Testis (tissue), 2 donors: ENCODE measurements at regions not wholly inside any gene's neighbourhood (a gene's known extent, or its start where the extent isn't known, plus 50 kb on each side); places are given as distances from the start of the nearest gene placed in this dataset.

Source experiments
- DNase-seq: peaks from one replicate; pipeline ENCODE4 v3.0.0-alpha.2; 2019
- H3K27ac ChIP-seq, 2 donors: fragments of 200-600 bp; sonication (generic); one replicate each; pipeline ENCODE4 v1.5.1; 2019
- H3K27me3 ChIP-seq: fragments of 200-600 bp; sonication (generic); one replicate; pipeline ENCODE4 v1.5.1; 2019
- H3K36me3 ChIP-seq: fragments of 200-600 bp; sonication (generic); one replicate; pipeline ENCODE4 v1.5.1; 2017; ENCODE audit warnings: low read depth; ENCODE audit errors: missing control alignments
- H3K4me1 ChIP-seq: fragments of 200-600 bp; sonication (generic); one replicate; pipeline ENCODE4 v1.5.1; 2019
- H3K4me3 ChIP-seq, 2 donors: fragments of 200-600 bp; sonication (generic); one replicate each; pipeline ENCODE4 v1.5.1; 2017 to 2019
- H3K9me3 ChIP-seq: fragments of 200-600 bp; sonication (generic); one replicate; pipeline ENCODE4 v1.5.1; 2017
- POLR2A ChIP-seq: fragments of 450-650 bp; IDR thresholded peaks from one replicate; pipeline ENCODE4 v1.6.1; 2017; ENCODE audit warnings: antibody characterized with exemption, mild to moderate bottlenecking, moderate library complexity
- WGBS, 2 donors: methylation state at CpG; one replicate each; pipeline ENCODE4 v1.1.5; 2018; 5-methylcytosine and 5-hydroxymethylcytosine counted together
- intact Hi-C: fragments of 100-400 bp; cut with DNase I; formaldehyde crosslinking; loops from one replicate; pipeline ENCODE4 v1.15.1; 2023; ENCODE audit warnings: low total_unique reads
- TF ChIP-seq, protein P1 (sequence below), 3 experiments: fragments of 450-650 bp in 2 of 3; fragments of 200-600 bp in 1 of 3; sonication (generic) in 1 of 3; IDR thresholded peaks; one replicate each; pipeline ENCODE4 v1.5.1; 2016 to 2019; ENCODE audit warnings: antibody characterized with exemption in 3 of 3, mild to moderate bottlenecking in 2 of 3, moderate library complexity in 1 of 3

DNA sequence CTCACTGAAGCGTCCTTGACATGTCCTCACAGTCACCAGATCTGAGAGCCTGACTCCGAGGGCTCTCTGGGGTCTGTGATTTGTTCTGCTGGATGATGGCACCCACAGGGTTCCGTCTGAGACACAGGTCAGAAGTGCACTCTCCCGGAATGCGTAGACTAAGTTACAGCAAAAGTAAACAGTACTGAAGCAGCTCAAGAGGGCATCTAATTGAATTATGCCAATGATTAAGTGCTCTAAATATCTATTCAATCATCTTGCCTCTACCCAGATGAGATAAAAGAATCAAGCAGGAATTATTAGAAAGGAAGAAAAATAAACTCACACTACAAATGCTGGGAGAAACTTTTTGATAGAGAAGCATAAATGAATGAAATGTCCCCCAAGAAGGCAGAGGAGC, 544.1 kb downstream of the SOX11 start:
- TF ChIP-seq POLR2A, result no peak
- TF ChIP-seq, protein P1, sequence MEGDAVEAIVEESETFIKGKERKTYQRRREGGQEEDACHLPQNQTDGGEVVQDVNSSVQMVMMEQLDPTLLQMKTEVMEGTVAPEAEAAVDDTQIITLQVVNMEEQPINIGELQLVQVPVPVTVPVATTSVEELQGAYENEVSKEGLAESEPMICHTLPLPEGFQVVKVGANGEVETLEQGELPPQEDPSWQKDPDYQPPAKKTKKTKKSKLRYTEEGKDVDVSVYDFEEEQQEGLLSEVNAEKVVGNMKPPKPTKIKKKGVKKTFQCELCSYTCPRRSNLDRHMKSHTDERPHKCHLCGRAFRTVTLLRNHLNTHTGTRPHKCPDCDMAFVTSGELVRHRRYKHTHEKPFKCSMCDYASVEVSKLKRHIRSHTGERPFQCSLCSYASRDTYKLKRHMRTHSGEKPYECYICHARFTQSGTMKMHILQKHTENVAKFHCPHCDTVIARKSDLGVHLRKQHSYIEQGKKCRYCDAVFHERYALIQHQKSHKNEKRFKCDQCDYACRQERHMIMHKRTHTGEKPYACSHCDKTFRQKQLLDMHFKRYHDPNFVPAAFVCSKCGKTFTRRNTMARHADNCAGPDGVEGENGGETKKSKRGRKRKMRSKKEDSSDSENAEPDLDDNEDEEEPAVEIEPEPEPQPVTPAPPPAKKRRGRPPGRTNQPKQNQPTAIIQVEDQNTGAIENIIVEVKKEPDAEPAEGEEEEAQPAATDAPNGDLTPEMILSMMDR (IDR thresholded peaks at IDR 0.05), result no peak
- Histone ChIP-seq H3K27ac (no peak overlapping the region), H3K36me3 (no peaks in the 10 kb centered on the region), H3K9me3 (no peaks in the 10 kb centered on the region), H3K4me3 (no peak overlapping the region), H3K4me1 (no peaks in the 10 kb centered on the region), H3K27me3 (no peaks in the 10 kb centered on the region)
- no peak for DNase-seq
- intact Hi-C loops, result no loop called here
- 52 to 79% methylated on average over 5 of the region's 5 CpGs for WGBS, 2 donors

DNA sequence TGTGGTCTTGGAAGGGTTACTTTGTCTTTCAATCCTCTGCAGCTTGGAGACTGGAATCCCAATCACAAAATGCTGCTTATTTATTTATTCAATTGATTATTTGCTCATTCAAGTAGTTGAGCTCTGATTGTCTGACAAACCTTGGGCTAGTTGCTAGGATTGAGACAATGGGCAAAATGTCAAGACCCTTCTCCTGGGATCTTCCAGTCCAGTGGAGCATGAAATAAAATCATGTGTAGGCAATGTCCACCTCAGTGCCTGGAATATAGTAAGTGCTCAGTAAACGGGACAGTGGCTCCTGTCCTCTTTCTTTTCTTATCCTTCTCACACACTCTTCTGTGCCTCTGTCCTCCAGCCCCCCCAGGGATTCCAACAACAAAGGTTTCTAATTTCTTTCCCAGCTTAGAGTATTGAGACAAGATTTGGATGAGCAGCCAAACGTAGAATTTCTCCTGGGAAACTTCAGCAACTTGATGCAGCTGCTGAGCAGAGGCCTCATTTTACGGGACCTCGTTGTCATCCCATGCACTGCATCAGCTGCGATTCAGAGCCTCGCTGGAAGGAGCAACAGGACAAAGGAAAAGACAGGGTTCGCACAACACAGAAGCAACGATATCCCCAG, 545.0 kb downstream of the SOX11 start:
- Histone ChIP-seq H3K9me3 (no peaks in the 10 kb centered on the region), H3K27ac (no peak overlapping the region), H3K4me1 (no peaks in the 10 kb centered on the region), H3K36me3 (no peaks in the 10 kb centered on the region), H3K4me3 (no peak overlapping the region), H3K27me3 (no peaks in the 10 kb centered on the region)
- no peak for DNase-seq
- intact Hi-C loops, result no loop called here
- WGBS, 2 donors, result 83 to 86% methylated on average over 8 of the region's 8 CpGs
- no peak for TF ChIP-seq POLR2A
- TF ChIP-seq, protein P1 (IDR thresholded peaks at IDR 0.05), result no peak

DNA sequence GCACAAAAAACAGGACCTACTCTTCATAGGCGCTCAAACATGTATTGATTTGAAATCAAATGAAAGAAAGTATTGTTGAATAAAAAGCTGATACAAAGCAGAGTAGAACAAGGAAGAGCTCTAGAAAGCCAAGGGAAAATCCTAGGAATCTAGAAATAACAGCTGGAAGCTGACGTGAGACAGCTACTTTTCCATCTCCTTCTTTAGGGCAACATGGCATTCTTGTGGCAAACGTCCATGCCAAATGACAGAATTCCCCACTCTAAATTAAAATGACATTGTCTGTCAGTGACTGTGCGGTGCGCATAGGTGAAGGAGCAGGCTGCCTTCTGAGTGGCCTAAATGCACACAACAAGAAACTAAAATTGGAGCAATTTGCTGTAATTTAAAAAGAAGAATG, 557.4 kb downstream of the SOX11 start:
- WGBS, 2 donors, result 81% methylated on average over 5 of the region's 5 CpGs
- Histone ChIP-seq H3K4me1 (no peaks in the 10 kb centered on the region), H3K27me3 (no peaks in the 10 kb centered on the region), H3K36me3 (no peaks in the 10 kb centered on the region), H3K4me3 (no peak overlapping the region), H3K9me3 (no peaks in the 10 kb centered on the region), H3K27ac (no peak overlapping the region)
- TF ChIP-seq POLR2A, result no peak
- TF ChIP-seq, protein P1 (IDR thresholded peaks at IDR 0.05), result no peak
- no peak for DNase-seq
- intact Hi-C loops, result no loop called here

DNA sequence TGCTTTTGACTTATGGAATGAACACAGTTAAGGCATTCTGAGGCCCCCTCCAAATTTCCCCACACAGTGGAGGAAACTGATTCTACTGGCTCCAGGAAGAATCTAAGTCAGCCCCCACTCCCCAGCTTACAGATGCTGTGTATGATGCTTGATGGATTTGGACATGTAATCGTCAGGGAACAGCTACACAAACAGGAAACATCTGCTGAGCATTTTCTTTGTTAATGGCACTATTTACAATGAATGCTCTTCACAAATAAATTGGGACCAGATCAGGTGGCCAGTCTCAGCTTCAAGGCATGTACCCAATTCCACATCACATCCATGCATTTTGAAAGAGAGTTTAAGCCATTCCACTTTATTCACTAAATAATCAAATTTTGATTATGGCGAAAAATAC, 562.3 kb downstream of the SOX11 start:
- TF ChIP-seq, protein P1 (IDR thresholded peaks at IDR 0.05), result no peak
- no peak for TF ChIP-seq POLR2A
- DNase-seq, result no peak

DNA sequence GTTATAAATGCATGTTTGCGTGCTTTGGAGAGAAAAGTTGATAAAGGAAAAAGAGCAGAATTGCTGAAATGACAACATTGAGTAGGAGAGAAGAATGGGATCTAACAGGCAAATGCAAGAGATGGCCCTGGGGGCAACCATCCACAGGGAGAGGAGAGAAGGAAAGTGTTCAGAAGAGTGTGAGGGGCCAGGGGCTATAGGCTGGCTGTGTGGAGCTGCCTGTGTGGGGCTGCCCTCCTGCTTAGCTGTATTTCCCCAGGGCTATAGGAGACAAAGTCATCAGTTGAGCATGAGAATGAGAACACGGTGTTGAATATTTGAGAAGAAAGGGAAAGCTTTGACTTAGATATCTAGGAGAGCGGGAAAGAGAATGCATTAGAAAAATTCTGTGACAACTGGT, 572.0 kb downstream of the SOX11 start:
- Histone ChIP-seq H3K9me3 (no peaks in the 10 kb centered on the region), H3K4me1 (no peaks in the 10 kb centered on the region), H3K4me3 (no peak overlapping the region), H3K27ac (no peak overlapping the region), H3K36me3 (no peaks in the 10 kb centered on the region), H3K27me3 (no peaks in the 10 kb centered on the region)
- intact Hi-C loops, result no loop called here
- DNase-seq, result no peak
- 84 to 88% methylated on average over 3 of the region's 3 CpGs for WGBS, 2 donors
- no peak for TF ChIP-seq POLR2A
- TF ChIP-seq, protein P1 (IDR thresholded peaks at IDR 0.05), result no peak

More for the DNA sequence above, 562.3 kb downstream of the SOX11 start:
- Histone ChIP-seq H3K4me3 (no peak overlapping the region), H3K9me3 (no peaks in the 10 kb centered on the region), H3K4me1 (no peaks in the 10 kb centered on the region), H3K27ac (no peak overlapping the region), H3K27me3 (no peaks in the 10 kb centered on the region), H3K36me3 (no peaks in the 10 kb centered on the region)
- 13 to 19% methylated on average over 2 of the region's 2 CpGs for WGBS, 2 donors
- intact Hi-C loops, result no loop called here
